22Rv1 (cell line): ENCODE measurements at regions not wholly inside any gene's neighbourhood (a gene's known extent, or its start where the extent isn't known, plus 50 kb on each side); places are given as distances from the start of the nearest gene placed in this dataset.

Experiments used
- CTCF ChIP-seq: fragments of 450-650 bp; IDR thresholded peaks from 2 replicates; pipeline ENCODE4 v1.5.1; 2017; ENCODE audit warnings: mild to moderate bottlenecking
- ZFX ChIP-seq: fragments of 450-650 bp; IDR thresholded peaks from 2 replicates; pipeline ENCODE4 v1.6.1; 2017; ENCODE audit warnings: antibody characterized with exemption, borderline replicate concordance

- TF ChIP-seq CTCF, result no peak
- no peak for TF ChIP-seq ZFX
Measured at GRCh38 chr7:81180573-81180972, 261.7 kb upstream of the SEMA3C start.
